ENCODE measurements at regions not wholly inside any gene's neighbourhood (a gene's known extent, or its start where the extent isn't known, plus 50 kb on each side); places are given as distances from the start of the nearest gene placed in this dataset.

GRCh38 chr12:105812366-105812765 lies 326.4 kb downstream of the NUAK1 start:
- H3K4me3 ChIP-seq (replicated peaks in 1 of 2; ENCODE audit: low read depth in 1 of 2, low read length in 2 of 2), result no peak overlapping the region
- intact Hi-C loops (cut with micrococcal nuclease), result no loop called here
- no peaks in the 10 kb centered on the region for H3K9me2 ChIP-seq (ENCODE audit: insufficient read depth)
- DNase-seq (ENCODE audit: low read depth, low spot score) (no peak), ATAC-seq (no peak)
- RAD21 ChIA-PET (ENCODE audit: low non-redundant PET in 1 of 2, low total read pairs in 2 of 2, uncharacterized antibody in 2 of 2, unreplicated experiment in 2 of 2), result no interaction called here
- H3K27ac ChIP-seq (ENCODE audit: low read depth, low read length), result no peak overlapping the region
- no peak overlapping the region for H3K9ac ChIP-seq (ENCODE audit: low read length)
- H3K36me3 ChIP-seq (ENCODE audit: control insufficient read depth in 1 of 2, insufficient read depth in 2 of 2, low read length in 2 of 2), result no peaks in the 10 kb centered on the region
- no peaks in the 10 kb centered on the region for H4K20me1 ChIP-seq (ENCODE audit: insufficient read depth)
- 0 out of 2 replicates have a peak, but pooled peaks cover 5% of the 10 kb centered on the region for H3K27me3 ChIP-seq (ENCODE audit: insufficient read depth, low read length)
- BruUV-seq (replicated peaks), result no TSS peak
- CTCF ChIA-PET, result no interaction called here
- H2AFZ ChIP-seq (ENCODE audit: low read depth, low read length, poor library complexity, severe bottlenecking), result no peak overlapping the region
- POLR2A ChIA-PET, result no interaction called here
- no peaks in the 10 kb centered on the region for H3K4me1 ChIP-seq (ENCODE audit: control insufficient read depth in 1 of 2, insufficient read depth in 2 of 2, low read length in 2 of 2)
- TF ChIP-seq SIN3A (IDR thresholded peaks at IDR 0.05; ENCODE audit: low read depth) (no peak), MAX (IDR thresholded peaks at IDR 0.05) (no peak), CBX3 (IDR thresholded peaks at IDR 0.05; ENCODE audit: low read depth) (no peak)
- no peak overlapping the region for H3K4me2 ChIP-seq (ENCODE audit: low read length)
- H3K79me2 ChIP-seq (ENCODE audit: insufficient read depth, low read length), result no peaks in the 10 kb centered on the region
- H3K9me3 ChIP-seq (ENCODE audit: control insufficient read depth in 1 of 2, insufficient read depth in 1 of 2, low read depth in 1 of 2, low read length in 2 of 2), result no peaks in the 10 kb centered on the region

GRCh38 chr12:105813201-105813600 lies 325.6 kb downstream of the NUAK1 start:
- ChIA-PET RAD21 (ENCODE audit: low non-redundant PET in 1 of 2, low total read pairs in 2 of 2, uncharacterized antibody in 2 of 2, unreplicated experiment in 2 of 2) (no interaction called here), POLR2A (no interaction called here), CTCF (no interaction called here)
- ATAC-seq (no peak), DNase-seq (ENCODE audit: low read depth, low spot score) (no peak)
- 0 out of 2 replicates have a peak, but pooled peaks cover 6% of the 10 kb centered on the region for H3K27me3 ChIP-seq (ENCODE audit: insufficient read depth, low read length)
- no peaks in the 10 kb centered on the region for H3K4me1 ChIP-seq (ENCODE audit: control insufficient read depth in 1 of 2, insufficient read depth in 2 of 2, low read length in 2 of 2)
- H3K36me3 ChIP-seq (ENCODE audit: control insufficient read depth in 1 of 2, insufficient read depth in 2 of 2, low read length in 2 of 2), result no peaks in the 10 kb centered on the region
- H3K4me3 ChIP-seq (replicated peaks in 1 of 2; ENCODE audit: low read depth in 1 of 2, low read length in 2 of 2), result no peak overlapping the region
- no peak overlapping the region for H3K27ac ChIP-seq (ENCODE audit: low read depth, low read length)
- H3K9ac ChIP-seq (ENCODE audit: low read length), result no peak overlapping the region
- H3K9me2 ChIP-seq (ENCODE audit: insufficient read depth), result no peaks in the 10 kb centered on the region
- H4K20me1 ChIP-seq (ENCODE audit: insufficient read depth), result no peaks in the 10 kb centered on the region
- intact Hi-C loops (cut with micrococcal nuclease), result no loop called here
- no peak overlapping the region for H3K4me2 ChIP-seq (ENCODE audit: low read length)
- H3K9me3 ChIP-seq (ENCODE audit: control insufficient read depth in 1 of 2, insufficient read depth in 1 of 2, low read depth in 1 of 2, low read length in 2 of 2), result no peaks in the 10 kb centered on the region
- no peak for TF ChIP-seq YY1 (IDR thresholded peaks at IDR 0.05; ENCODE audit: extremely low read depth, insufficient replicate concordance, low read depth, low read length)
- no peak for TF ChIP-seq JUND (IDR thresholded peaks at IDR 0.05)
- no peak for TF ChIP-seq REST (IDR thresholded peaks at IDR 0.05; ENCODE audit: low read depth)
- TF ChIP-seq MAX (IDR thresholded peaks at IDR 0.05), result no peak
- no peak for TF ChIP-seq ATF3 (IDR thresholded peaks at IDR 0.05)
- no peak for TF ChIP-seq CTCF (IDR thresholded peaks at IDR 0.05 in 2 of 3, conservative IDR thresholded peaks at IDR 0.05 in 1 of 3; ENCODE audit: borderline replicate concordance in 1 of 3, insufficient read depth in 1 of 3, low read depth in 2 of 3, low read length in 2 of 3)
- no peak for TF ChIP-seq TCF7L2 (IDR thresholded peaks at IDR 0.05; ENCODE audit: borderline replicate concordance, extremely low read depth, insufficient read depth, insufficient read length)
- TF ChIP-seq EZH2phosphoT487 (IDR thresholded peaks at IDR 0.05; ENCODE audit: borderline replicate concordance), result no peak
- no peak for TF ChIP-seq POLR2A (IDR thresholded peaks at IDR 0.05; ENCODE audit: borderline replicate concordance, extremely low read depth, insufficient read depth, insufficient read length)
- H3K79me2 ChIP-seq (ENCODE audit: insufficient read depth, low read length), result no peaks in the 10 kb centered on the region
- no TSS peak for BruUV-seq (replicated peaks)
- H2AFZ ChIP-seq (ENCODE audit: low read depth, low read length, poor library complexity, severe bottlenecking), result no peak overlapping the region
